ENCODE measurements at regions not wholly inside any gene's neighbourhood (a gene's known extent, or its start where the extent isn't known, plus 50 kb on each side); places are given as distances from the start of the nearest gene placed in this dataset.

DNA sequence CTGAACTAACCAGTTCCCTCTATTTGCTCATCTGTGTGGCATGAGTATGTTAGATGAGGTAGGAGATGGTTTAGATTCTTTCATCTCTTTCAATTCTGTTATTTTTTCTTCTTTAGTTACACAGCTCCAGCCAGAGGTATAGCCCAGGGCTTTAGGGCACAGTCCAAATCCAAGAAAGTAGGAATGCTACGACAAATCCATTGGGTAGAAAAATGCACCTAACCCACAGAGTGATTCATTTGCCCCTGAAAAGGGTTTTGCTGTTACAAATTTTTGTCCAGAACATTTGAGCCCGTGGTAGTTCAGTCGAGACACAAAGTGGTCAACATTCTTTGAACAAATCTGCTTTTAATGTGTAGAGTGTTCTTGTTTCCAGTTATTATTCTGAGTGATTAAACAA is 250.7 kb downstream of the HS3ST3A1 start:
- TF ChIP-seq EZH2 (IDR thresholded peaks at IDR 0.05; ENCODE audit: borderline replicate concordance, low read depth, low read length, poor library complexity, severe bottlenecking), result no peak
- TF ChIP-seq, protein P1, sequence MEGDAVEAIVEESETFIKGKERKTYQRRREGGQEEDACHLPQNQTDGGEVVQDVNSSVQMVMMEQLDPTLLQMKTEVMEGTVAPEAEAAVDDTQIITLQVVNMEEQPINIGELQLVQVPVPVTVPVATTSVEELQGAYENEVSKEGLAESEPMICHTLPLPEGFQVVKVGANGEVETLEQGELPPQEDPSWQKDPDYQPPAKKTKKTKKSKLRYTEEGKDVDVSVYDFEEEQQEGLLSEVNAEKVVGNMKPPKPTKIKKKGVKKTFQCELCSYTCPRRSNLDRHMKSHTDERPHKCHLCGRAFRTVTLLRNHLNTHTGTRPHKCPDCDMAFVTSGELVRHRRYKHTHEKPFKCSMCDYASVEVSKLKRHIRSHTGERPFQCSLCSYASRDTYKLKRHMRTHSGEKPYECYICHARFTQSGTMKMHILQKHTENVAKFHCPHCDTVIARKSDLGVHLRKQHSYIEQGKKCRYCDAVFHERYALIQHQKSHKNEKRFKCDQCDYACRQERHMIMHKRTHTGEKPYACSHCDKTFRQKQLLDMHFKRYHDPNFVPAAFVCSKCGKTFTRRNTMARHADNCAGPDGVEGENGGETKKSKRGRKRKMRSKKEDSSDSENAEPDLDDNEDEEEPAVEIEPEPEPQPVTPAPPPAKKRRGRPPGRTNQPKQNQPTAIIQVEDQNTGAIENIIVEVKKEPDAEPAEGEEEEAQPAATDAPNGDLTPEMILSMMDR (conservative IDR thresholded peaks at IDR 0.05; ENCODE audit: low read depth, low read length), result no peak
- no peak overlapping the region for H3K27ac ChIP-seq (ENCODE audit: low read depth, low read length, poor library complexity, severe bottlenecking)
- ChIA-PET CTCF (no interaction called here), POLR2A (ENCODE audit: low non-redundant PET) (no interaction called here)
- H3K27me3 ChIP-seq (replicated peaks; ENCODE audit: insufficient read depth, low read depth, low read length, poor library complexity), result no peaks in the 10 kb centered on the region
- DNase-seq (ENCODE audit: low spot score), result no peak
- H3K36me3 ChIP-seq (ENCODE audit: insufficient read depth, low read length, poor library complexity, severe bottlenecking), result no peaks in the 10 kb centered on the region
- H3K4me3 ChIP-seq (ENCODE audit: low read depth, low read length, poor library complexity, severe bottlenecking), result no peak overlapping the region
- H3K9me3 ChIP-seq (ENCODE audit: low read depth, low read length, poor library complexity, severe bottlenecking), result peaks cover 6% of the 10 kb centered on the region
- intact Hi-C loops (cut with micrococcal nuclease; ENCODE audit: unreplicated experiment), result no loop called here
- H3K4me1 ChIP-seq (ENCODE audit: insufficient read depth, low read length, poor library complexity, severe bottlenecking), result no peaks in the 10 kb centered on the region
- BruUV-seq (replicated peaks), result no TSS peak

DNA sequence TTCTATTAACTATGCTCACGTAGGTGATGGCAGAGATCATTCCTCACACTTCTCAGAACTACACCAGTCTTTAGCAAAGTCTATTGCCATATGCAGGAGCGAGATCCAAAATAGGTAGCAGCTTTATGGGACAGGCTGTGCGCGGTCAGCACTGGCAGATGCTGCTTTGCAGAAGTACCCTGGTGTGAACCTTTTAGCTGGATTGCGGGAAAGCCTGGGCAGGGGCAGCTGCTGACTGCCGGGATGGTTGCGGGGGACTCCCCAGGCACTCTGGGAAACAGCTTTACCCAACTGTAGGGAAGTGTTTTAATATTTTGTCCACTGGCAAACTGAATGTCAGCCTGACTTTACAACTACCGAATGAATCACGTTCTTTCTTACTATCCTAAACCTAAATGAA is 251.3 kb downstream of the HS3ST3A1 start:
- no peak for TF ChIP-seq EZH2 (IDR thresholded peaks at IDR 0.05; ENCODE audit: borderline replicate concordance, low read depth, low read length, poor library complexity, severe bottlenecking)
- TF ChIP-seq, protein P1 (conservative IDR thresholded peaks at IDR 0.05; ENCODE audit: low read depth, low read length), result no peak
- H3K4me1 ChIP-seq (ENCODE audit: insufficient read depth, low read length, poor library complexity, severe bottlenecking), result no peaks in the 10 kb centered on the region
- no peak overlapping the region for H3K27ac ChIP-seq (ENCODE audit: low read depth, low read length, poor library complexity, severe bottlenecking)
- ChIA-PET CTCF (no interaction called here), POLR2A (ENCODE audit: low non-redundant PET) (no interaction called here)
- H3K36me3 ChIP-seq (ENCODE audit: insufficient read depth, low read length, poor library complexity, severe bottlenecking), result no peaks in the 10 kb centered on the region
- intact Hi-C loops (cut with micrococcal nuclease; ENCODE audit: unreplicated experiment), result no loop called here
- H3K9me3 ChIP-seq (ENCODE audit: low read depth, low read length, poor library complexity, severe bottlenecking), result peaks cover 6% of the 10 kb centered on the region
- H3K4me3 ChIP-seq (ENCODE audit: low read depth, low read length, poor library complexity, severe bottlenecking), result no peak overlapping the region
- DNase-seq (ENCODE audit: low spot score), result no peak
- BruUV-seq (replicated peaks), result no TSS peak
- no peaks in the 10 kb centered on the region for H3K27me3 ChIP-seq (replicated peaks; ENCODE audit: insufficient read depth, low read depth, low read length, poor library complexity)

DNA sequence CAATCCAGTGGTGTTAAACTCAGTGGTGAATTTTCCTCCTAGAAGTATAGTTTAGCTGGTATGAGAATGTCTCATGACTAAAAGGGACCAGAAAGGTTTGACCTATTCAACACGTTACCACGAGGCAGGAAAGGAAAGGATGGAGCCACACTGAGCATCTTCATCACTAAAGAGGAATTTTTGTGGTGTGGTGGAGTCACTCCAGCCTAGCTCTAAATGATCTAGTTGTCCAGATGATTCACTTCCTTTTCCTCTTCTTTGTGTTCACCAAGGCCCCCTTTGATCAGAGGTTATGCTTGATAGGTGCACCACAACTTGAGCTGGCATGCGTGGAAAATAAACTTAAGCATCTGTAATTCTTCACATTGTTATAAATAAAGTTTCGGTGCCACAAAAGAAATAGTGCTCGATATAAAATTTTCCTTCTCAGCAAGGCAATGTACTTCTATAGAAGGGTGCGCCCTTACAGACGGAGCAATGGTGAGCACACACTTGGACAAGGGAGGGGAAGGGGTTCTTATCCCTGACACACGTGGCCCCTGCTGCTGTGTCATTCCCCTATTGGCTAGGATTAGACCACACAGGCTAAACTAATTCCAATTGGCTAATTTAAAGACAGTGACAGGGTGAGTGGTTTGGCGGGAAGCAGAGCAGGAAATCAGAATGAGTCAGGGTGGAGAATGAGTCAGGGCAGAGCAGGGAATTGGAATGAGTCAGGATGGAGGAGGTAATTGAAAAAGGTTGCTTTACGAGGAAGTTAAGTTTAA is 254.6 kb downstream of the HS3ST3A1 start:
- no TSS peak for BruUV-seq (replicated peaks)
- ChIA-PET POLR2A (ENCODE audit: low non-redundant PET) (no interaction called here), CTCF (no interaction called here)
- Histone ChIP-seq H3K4me1 (ENCODE audit: insufficient read depth, low read length, poor library complexity, severe bottlenecking) (no peaks in the 10 kb centered on the region), H3K4me3 (ENCODE audit: low read depth, low read length, poor library complexity, severe bottlenecking) (no peak overlapping the region), H3K36me3 (ENCODE audit: insufficient read depth, low read length, poor library complexity, severe bottlenecking) (no peaks in the 10 kb centered on the region), H3K27ac (ENCODE audit: low read depth, low read length, poor library complexity, severe bottlenecking) (no peak overlapping the region), H3K27me3 (replicated peaks; ENCODE audit: insufficient read depth, low read depth, low read length, poor library complexity) (no peaks in the 10 kb centered on the region), H3K9me3 (ENCODE audit: low read depth, low read length, poor library complexity, severe bottlenecking) (no peaks in the 10 kb centered on the region)
- DNase-seq (ENCODE audit: low spot score), result peak; percentile 9
- TF ChIP-seq, protein P1 (conservative IDR thresholded peaks at IDR 0.05; ENCODE audit: low read depth, low read length), result no peak
- TF ChIP-seq EZH2 (IDR thresholded peaks at IDR 0.05; ENCODE audit: borderline replicate concordance, low read depth, low read length, poor library complexity, severe bottlenecking), result no peak
- intact Hi-C loops (cut with micrococcal nuclease; ENCODE audit: unreplicated experiment), result no loop called here

All from A673 (cell line).